Retinal pigment epithelial cell (primary cell): ENCODE measurements at regions not wholly inside any gene's neighbourhood (a gene's known extent, or its start where the extent isn't known, plus 50 kb on each side); places are given as distances from the start of the nearest gene placed in this dataset.

Source experiments
- DNase-seq: peaks from one replicate; pipeline ENCODE4 v3.0.0-alpha.2; 2010; ENCODE audit warnings: low read depth
- H3K4me3 ChIP-seq: 2 replicates; pipeline ENCODE4 v1.5.1; 2011; ENCODE audit warnings: mild to moderate bottlenecking, low read length, control low read depth, moderate library complexity
- CTCF ChIP-seq: conservative IDR thresholded peaks from 2 replicates; pipeline ENCODE4 v1.5.1; 2011; ENCODE audit warnings: low read depth, low read length, control low read depth, inconsistent platforms

GRCh38 chr6:91341473-91341872 is 754.6 kb upstream of the MAP3K7 start:
- TF ChIP-seq CTCF: no peak
- DNase-seq: no peak

GRCh38 chr6:91340896-91341395 is 754.1 kb upstream of the MAP3K7 start:
- no peak overlapping the region for H3K4me3 ChIP-seq
- no peak for DNase-seq
- no peak for TF ChIP-seq CTCF

More at GRCh38 chr6:91341473-91341872, 754.6 kb upstream of the MAP3K7 start:
- H3K4me3 ChIP-seq: no peak overlapping the region

GRCh38 chr6:91337967-91338366 is 751.1 kb upstream of the MAP3K7 start:
- no peak for DNase-seq
- no peak overlapping the region for H3K4me3 ChIP-seq
- peak; percentile 25 for TF ChIP-seq CTCF

GRCh38 chr6:91330896-91331295 is 744.0 kb upstream of the MAP3K7 start:
- no peak overlapping the region for H3K4me3 ChIP-seq
- DNase-seq: no peak
- no peak for TF ChIP-seq CTCF

- no peak for DNase-seq
- H3K4me3 ChIP-seq: no peak overlapping the region
- TF ChIP-seq CTCF: no peak
Observed at GRCh38 chr6:91328241-91328640, 741.4 kb upstream of the MAP3K7 start.

- no peak overlapping the region for H3K4me3 ChIP-seq
- DNase-seq: no peak
- no peak for TF ChIP-seq CTCF
Observed at GRCh38 chr6:91324711-91325110, 737.8 kb upstream of the MAP3K7 start.

- no peak overlapping the region for H3K4me3 ChIP-seq
- no peak for TF ChIP-seq CTCF
- no peak for DNase-seq
Observed at GRCh38 chr6:91317984-91318383, 731.1 kb upstream of the MAP3K7 start.
